ENCODE measurements at regions not wholly inside any gene's neighbourhood (a gene's known extent, or its start where the extent isn't known, plus 50 kb on each side); places are given as distances from the start of the nearest gene placed in this dataset.

- no peaks in the 10 kb centered on the region for H3K4me1 Mint-ChIP-seq (ENCODE audit: low read depth)
- no peak overlapping the region for H3K4me3 Mint-ChIP-seq
- ChIA-PET CTCF (interaction anchor here (1.3 kb wide), 1 partner anchor 303 kb away, joined by 3 read pairs; no protein-coding TSS in a partner anchor), POLR2A (no interaction called here)
- no peak overlapping the region for H3K27ac Mint-ChIP-seq
- DNase-seq (no peak), ATAC-seq (no peak)
- no peaks in the 10 kb centered on the region for H3K36me3 Mint-ChIP-seq (ENCODE audit: low read depth)
- H3K27me3 Mint-ChIP-seq (ENCODE audit: low read depth), result peaks cover 6% of the 10 kb centered on the region
- H3K9me3 Mint-ChIP-seq (ENCODE audit: insufficient read depth), result no peaks in the 10 kb centered on the region
These were observed 78.0 kb upstream of the TNFSF18 start for GRCh38 chr1:173128742-173129141.

- ATAC-seq (no peak), DNase-seq (no peak)
- CTCF ChIA-PET, result interaction anchor here (1.8 kb wide), 1 partner anchor 75 kb away, joined by 4 read pairs; no protein-coding TSS in a partner anchor
- Mint-ChIP-seq H3K9me3 (ENCODE audit: insufficient read depth) (no peaks in the 10 kb centered on the region), H3K27ac (no peak overlapping the region), H3K27me3 (ENCODE audit: low read depth) (no peaks in the 10 kb centered on the region), H3K4me3 (no peak overlapping the region), H3K4me1 (ENCODE audit: low read depth) (peaks cover 6% of the 10 kb centered on the region), H3K36me3 (ENCODE audit: low read depth) (no peaks in the 10 kb centered on the region)
- POLR2A ChIA-PET, result no interaction called here
These were observed 76.9 kb upstream of the TNFSF18 start for GRCh38 chr1:173127369-173128307.

- no peak for DNase-seq
- ATAC-seq, result no peak
- Mint-ChIP-seq H3K4me3 (no peak overlapping the region), H3K4me1 (ENCODE audit: low read depth) (peaks cover 9% of the 10 kb centered on the region), H3K36me3 (ENCODE audit: low read depth) (no peaks in the 10 kb centered on the region), H3K27me3 (ENCODE audit: low read depth) (no peaks in the 10 kb centered on the region), H3K9me3 (ENCODE audit: insufficient read depth) (no peaks in the 10 kb centered on the region), H3K27ac (no peak overlapping the region)
- ChIA-PET POLR2A (no interaction called here), CTCF (interaction anchor here (1.8 kb wide), 1 partner anchor 76 kb away, joined by 4 read pairs; no protein-coding TSS in a partner anchor)
These were observed 75.7 kb upstream of the TNFSF18 start for GRCh38 chr1:173126421-173126820.

DNA sequence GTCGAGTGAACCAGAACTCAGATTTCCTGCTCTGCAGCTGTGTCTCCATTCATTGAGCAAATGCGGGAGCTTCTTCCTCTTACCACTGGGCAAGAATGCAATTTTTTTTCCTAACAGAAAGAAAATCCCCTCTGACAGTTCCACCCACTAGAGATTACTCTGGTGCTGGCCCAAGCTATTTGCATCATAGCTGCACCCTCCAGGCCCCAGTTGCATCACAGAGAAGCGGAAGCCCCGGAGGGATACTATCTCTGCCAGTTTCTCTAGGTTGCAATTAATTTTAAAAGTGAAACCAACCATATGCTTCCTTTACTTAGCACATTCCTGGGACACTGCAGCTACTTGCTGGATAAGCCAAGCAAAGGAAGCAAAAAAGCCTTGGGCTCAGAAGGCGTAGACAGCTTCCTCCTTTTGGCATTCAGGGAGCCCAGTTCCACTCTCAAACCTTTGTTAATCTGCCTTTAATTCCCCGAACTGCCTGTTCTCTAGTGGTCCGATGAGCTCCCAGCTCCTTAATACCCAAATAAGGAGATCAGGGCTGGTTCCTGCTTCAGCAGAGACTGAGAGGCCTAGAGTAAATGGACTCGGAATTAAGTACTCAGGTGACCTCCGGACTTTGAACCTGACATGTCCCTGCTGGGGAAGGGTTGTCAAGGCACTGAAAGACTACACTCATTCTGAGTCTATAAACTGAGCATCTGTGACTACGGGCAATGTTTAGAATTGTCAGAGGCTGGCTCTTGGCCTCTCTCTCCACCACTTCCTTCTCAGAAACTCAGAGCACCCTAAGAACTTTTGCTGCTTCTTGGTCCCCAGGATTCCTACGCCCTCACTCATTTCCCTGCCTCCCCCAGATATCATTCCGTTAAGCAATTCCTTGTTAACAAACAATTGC, 72.5 kb upstream of the TNFSF18 start:
- Mint-ChIP-seq H3K9me3 (ENCODE audit: insufficient read depth) (no peaks in the 10 kb centered on the region), H3K36me3 (ENCODE audit: low read depth) (no peaks in the 10 kb centered on the region), H3K27me3 (ENCODE audit: low read depth) (no peaks in the 10 kb centered on the region), H3K4me3 (no peak overlapping the region), H3K4me1 (ENCODE audit: low read depth) (peaks cover 9% of the 10 kb centered on the region), H3K27ac (no peak overlapping the region)
- POLR2A ChIA-PET, result no interaction called here
- CTCF ChIA-PET, result interaction anchor here (0.7 kb wide), 1 partner anchor 378 kb away, joined by 3 read pairs; no protein-coding TSS in a partner anchor
- DNase-seq (no peak), ATAC-seq (no peak)

DNA sequence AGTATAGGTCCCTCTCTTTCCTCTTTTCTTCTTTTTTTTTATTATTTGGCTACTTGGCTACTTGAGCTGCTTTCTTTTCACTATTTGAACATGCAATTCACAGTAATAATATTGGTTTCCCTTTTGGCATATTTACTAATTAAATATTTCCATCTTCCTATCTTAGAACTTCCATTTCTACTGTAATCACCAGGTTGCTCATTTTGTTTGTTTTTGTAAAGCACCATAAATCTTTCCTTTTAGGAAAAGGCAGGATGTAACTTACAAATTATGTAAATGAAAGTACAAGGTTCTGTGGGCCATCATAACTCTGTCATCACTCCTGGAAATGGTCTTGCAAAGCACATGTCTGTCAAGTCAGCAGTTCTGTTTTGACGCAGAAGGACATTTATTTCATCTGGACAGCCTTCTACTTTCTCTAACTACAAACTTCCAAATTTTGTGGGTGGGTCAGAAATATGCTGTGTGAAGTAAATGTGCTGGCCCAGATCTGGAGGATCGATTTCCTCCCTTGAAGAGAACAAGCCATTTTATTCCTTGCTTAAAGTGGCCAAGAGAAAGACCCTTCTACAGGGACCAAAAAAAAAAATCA, 71.7 kb upstream of the TNFSF18 start:
- POLR2A ChIA-PET, result no interaction called here

GRCh38 chr1:173118404-173118803, 67.7 kb upstream of the TNFSF18 start:
- POLR2A ChIA-PET, result no interaction called here
- CTCF ChIA-PET, result no interaction called here
- ATAC-seq, result no peak

More for the DNA sequence above, 71.7 kb upstream of the TNFSF18 start:
- H3K9me3 Mint-ChIP-seq (ENCODE audit: insufficient read depth), result no peaks in the 10 kb centered on the region
- H3K4me1 Mint-ChIP-seq (ENCODE audit: low read depth), result peaks cover 9% of the 10 kb centered on the region
- CTCF ChIA-PET, result interaction anchor here (0.7 kb wide), 1 partner anchor 377 kb away, joined by 3 read pairs; no protein-coding TSS in a partner anchor
- no peaks in the 10 kb centered on the region for H3K36me3 Mint-ChIP-seq (ENCODE audit: low read depth)
- no peaks in the 10 kb centered on the region for H3K27me3 Mint-ChIP-seq (ENCODE audit: low read depth)
- DNase-seq (no peak), ATAC-seq (no peak)
- H3K27ac Mint-ChIP-seq, result no peak overlapping the region
- no peak overlapping the region for H3K4me3 Mint-ChIP-seq

DNA sequence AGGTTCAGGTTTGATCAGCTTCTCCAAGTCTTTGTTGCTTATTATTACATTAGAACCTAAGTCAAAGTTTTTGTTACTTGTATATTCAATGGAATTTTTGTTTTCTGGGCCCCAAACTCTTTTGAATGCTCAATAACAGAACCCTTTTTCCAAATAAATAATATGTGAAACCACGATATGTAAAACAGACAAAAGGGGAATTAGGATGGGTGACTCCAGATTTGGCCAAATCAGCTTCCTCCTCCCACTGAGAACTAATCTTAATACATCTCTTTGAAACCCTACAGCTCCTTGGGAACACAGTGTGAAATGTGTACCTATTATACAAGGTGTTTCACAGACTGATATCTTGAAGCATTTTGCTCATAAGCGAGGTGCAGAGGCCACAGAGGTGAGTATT, 67.0 kb upstream of the TNFSF18 start:
- H3K9me3 Mint-ChIP-seq (ENCODE audit: insufficient read depth), result no peaks in the 10 kb centered on the region

More at GRCh38 chr1:173118404-173118803, 67.7 kb upstream of the TNFSF18 start:
- no peak overlapping the region for H3K27ac Mint-ChIP-seq
- DNase-seq, result no peak
- no peaks in the 10 kb centered on the region for H3K27me3 Mint-ChIP-seq (ENCODE audit: low read depth)
- H3K4me1 Mint-ChIP-seq (ENCODE audit: low read depth), result peaks cover 6% of the 10 kb centered on the region
- no peaks in the 10 kb centered on the region for H3K36me3 Mint-ChIP-seq (ENCODE audit: low read depth)
- H3K4me3 Mint-ChIP-seq, result no peak overlapping the region
- no peaks in the 10 kb centered on the region for H3K9me3 Mint-ChIP-seq (ENCODE audit: insufficient read depth)

DNA sequence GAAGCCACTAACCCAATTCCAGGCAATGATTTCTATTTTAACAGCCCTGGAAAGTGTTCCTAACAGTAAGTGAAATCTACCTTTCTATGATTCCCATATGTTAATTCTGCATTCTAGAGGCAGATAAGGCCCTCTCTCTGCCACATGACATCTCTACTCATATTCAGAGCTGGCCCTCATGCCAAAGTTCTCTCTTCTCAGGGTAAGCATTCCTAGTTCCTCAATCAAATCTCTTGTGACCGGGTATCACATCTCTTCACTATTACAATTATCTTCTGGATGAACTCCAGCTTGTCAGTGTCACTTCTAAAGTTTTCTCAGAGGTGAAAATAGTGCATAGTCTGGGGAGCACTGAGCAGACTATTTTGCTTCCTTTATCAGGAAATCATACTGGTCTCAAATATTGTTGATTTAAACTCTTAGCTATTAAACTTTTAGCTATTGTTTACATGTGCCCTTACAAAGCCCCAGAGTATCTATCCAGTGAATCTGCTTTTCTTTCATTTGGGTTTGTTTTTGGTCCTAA, 66.4 kb upstream of the TNFSF18 start:
- POLR2A ChIA-PET, result no interaction called here
- H3K9me3 Mint-ChIP-seq (ENCODE audit: insufficient read depth), result no peaks in the 10 kb centered on the region

More for the DNA sequence above, 67.0 kb upstream of the TNFSF18 start:
- no peaks in the 10 kb centered on the region for H3K27me3 Mint-ChIP-seq (ENCODE audit: low read depth)
- peaks cover 4% of the 10 kb centered on the region for H3K4me1 Mint-ChIP-seq (ENCODE audit: low read depth)
- no peak overlapping the region for H3K27ac Mint-ChIP-seq
- no peak overlapping the region for H3K4me3 Mint-ChIP-seq
- CTCF ChIA-PET, result no interaction called here
- H3K36me3 Mint-ChIP-seq (ENCODE audit: low read depth), result no peaks in the 10 kb centered on the region
- DNase-seq (no peak), ATAC-seq (no peak)
- POLR2A ChIA-PET, result no interaction called here

DNA sequence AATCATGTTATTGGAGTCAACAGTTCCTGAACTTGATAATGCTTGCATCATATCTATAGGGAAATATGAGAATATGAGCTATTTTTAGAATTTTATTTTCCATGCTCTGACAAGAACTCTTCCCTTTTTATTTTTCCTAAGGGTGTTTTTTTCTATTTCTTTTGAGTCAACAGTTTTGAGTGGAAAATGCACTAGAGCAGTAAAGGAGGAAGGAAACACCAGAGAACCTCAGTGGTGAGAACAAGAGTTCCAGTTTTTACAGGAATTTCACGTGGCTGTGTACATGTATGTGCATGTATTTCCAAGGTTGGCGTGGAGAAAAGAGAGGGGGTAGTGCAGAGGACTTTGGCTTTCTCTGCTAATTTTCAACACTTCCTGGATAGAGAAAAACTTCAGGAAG, 63.6 kb upstream of the TNFSF18 start:
- Mint-ChIP-seq H3K4me3 (no peak overlapping the region), H3K27me3 (ENCODE audit: low read depth) (no peaks in the 10 kb centered on the region), H3K4me1 (ENCODE audit: low read depth) (no peaks in the 10 kb centered on the region), H3K27ac (no peak overlapping the region), H3K9me3 (ENCODE audit: insufficient read depth) (no peaks in the 10 kb centered on the region), H3K36me3 (ENCODE audit: low read depth) (no peaks in the 10 kb centered on the region)
- ChIA-PET POLR2A (no interaction called here), CTCF (no interaction called here)
- ATAC-seq, result no peak
- DNase-seq, result no peak

More for the DNA sequence above, 66.4 kb upstream of the TNFSF18 start:
- CTCF ChIA-PET, result no interaction called here
- no peaks in the 10 kb centered on the region for H3K4me1 Mint-ChIP-seq (ENCODE audit: low read depth)
- ATAC-seq, result no peak
- H3K36me3 Mint-ChIP-seq (ENCODE audit: low read depth), result no peaks in the 10 kb centered on the region
- H3K4me3 Mint-ChIP-seq, result no peak overlapping the region
- no peak for DNase-seq
- H3K27me3 Mint-ChIP-seq (ENCODE audit: low read depth), result no peaks in the 10 kb centered on the region
- H3K27ac Mint-ChIP-seq, result no peak overlapping the region

DNA sequence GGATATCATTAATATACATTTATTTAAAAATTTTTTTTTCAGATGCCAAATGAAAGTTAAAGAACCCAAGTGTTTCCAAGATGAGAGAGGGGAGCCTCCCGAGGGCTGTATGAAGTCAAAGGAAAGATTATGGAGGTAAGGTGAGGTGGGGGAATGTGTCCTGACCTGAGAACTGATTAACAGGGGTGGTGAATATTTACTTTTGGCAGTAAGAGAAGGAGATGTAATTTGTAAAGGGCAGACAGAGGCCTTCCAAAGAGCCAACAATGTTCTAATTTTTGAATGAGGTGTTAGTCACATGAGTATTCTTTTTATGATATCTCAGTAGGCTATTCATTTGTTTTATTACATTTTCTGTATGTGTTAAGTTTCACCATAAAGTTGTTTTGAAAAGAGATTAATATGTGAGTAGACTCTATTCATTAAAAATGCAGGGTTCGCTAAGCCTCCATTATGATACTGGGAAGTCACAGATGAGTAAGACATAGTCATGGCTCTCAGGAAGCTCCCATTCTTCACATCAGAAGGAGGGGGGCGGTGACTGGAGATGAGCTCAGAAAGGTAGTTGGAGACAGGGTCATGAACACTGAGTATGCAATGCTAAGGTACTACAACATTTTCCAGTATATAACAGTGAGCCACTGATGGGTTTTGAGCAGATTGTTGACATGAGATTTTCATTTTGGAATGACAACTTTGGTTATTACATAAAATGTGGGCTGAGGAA, 62.4 kb upstream of the TNFSF18 start:
- H3K4me3 Mint-ChIP-seq, result no peak overlapping the region
- H3K27me3 Mint-ChIP-seq (ENCODE audit: low read depth), result no peaks in the 10 kb centered on the region
- peaks cover 5% of the 10 kb centered on the region for H3K9me3 Mint-ChIP-seq (ENCODE audit: insufficient read depth)
- CTCF ChIA-PET, result no interaction called here
- H3K27ac Mint-ChIP-seq, result no peak overlapping the region
- DNase-seq (no peak), ATAC-seq (no peak)
- POLR2A ChIA-PET, result no interaction called here
- peaks cover under 1% of the 10 kb centered on the region for H3K36me3 Mint-ChIP-seq (ENCODE audit: low read depth)
- H3K4me1 Mint-ChIP-seq (ENCODE audit: low read depth), result no peaks in the 10 kb centered on the region

- peaks cover 13% of the 10 kb centered on the region for H3K9me3 Mint-ChIP-seq (ENCODE audit: insufficient read depth)
- ChIA-PET CTCF (interaction anchor here (1.2 kb wide), 1 partner anchor 165 kb away, joined by 3 read pairs; no protein-coding TSS in a partner anchor), POLR2A (no interaction called here)
- peaks cover 5% of the 10 kb centered on the region for H3K36me3 Mint-ChIP-seq (ENCODE audit: low read depth)
- no peaks in the 10 kb centered on the region for H3K27me3 Mint-ChIP-seq (ENCODE audit: low read depth)
- no peaks in the 10 kb centered on the region for H3K4me1 Mint-ChIP-seq (ENCODE audit: low read depth)
- no peak overlapping the region for H3K4me3 Mint-ChIP-seq
- ATAC-seq (no peak), DNase-seq (no peak)
- H3K27ac Mint-ChIP-seq, result no peak overlapping the region
These were observed 61.4 kb upstream of the TNFSF18 start for GRCh38 chr1:173112129-173112528.

Measured in activated CD8-positive, alpha-beta T cell treated with anti-CD3 and anti-CD28 coated beads, Interleukin-2, amount 10 ng/mL, durations not matched to agents 7 days and 5 days (primary cell).